Dedifferentiated amniotic fluid mesenchymal stem cell (primary cell): ENCODE measurements at regions not wholly inside any gene's neighbourhood (a gene's known extent, or its start where the extent isn't known, plus 50 kb on each side); places are given as distances from the start of the nearest gene placed in this dataset.

Source experiments
- DNase-seq: peaks from one replicate; pipeline ENCODE4 v3.0.0-alpha.2; 2016; ENCODE audit errors: extremely low spot score

DNA sequence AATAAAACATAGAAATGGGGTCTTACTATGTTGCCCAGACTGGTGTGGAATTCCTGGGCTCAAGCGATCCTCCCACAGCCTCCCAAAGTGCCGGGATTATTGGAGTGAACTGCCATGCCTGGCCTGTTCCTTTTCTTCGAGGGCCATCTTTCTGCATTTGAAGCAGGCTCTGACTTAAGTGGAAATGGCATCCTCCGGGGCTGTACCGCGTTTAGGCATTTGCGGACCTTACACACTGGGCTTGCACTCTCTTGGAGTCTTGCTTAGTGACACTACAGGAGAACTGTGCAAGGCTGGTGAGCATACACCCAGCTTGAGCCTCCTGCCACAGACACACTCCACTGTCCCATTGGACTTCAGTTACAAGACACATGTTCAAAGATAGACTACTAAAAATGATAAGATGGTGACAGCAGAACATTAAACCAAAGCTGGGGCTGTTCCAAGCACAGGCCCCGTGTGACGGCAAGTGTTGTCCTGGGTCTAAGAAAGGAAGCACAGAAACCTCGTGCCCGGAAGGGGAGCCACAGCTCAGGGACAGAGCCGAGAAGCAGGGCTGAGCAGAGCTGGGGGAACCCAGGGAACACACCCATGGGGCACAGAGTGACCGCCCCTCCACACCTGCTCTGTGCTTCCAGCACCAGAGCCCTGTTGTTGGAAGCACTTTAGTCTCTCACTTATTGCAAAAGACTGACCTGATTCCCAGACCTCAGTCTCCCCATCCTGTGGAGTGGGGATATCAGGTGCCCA lies 59.0 kb upstream of the SHANK2 start:
- no peak for DNase-seq

DNA sequence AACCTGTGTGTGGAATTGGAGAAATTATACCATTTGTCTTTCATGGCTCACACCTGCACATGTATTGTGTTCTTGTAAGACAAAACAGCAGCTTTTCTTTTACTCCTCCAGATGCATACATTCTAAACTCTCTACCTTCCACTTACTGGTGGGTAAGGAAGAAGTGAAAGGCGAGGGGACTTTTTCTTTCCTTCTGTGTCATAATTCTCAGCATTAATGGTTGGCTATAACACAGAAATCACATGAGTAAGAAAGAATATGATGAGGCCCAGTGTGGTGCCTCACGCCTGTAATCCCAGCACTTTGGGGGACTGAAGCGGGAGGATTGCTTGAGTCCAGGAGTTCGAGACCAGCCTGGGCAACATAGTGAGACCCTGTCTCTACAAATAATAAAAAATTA lies 57.8 kb upstream of the SHANK2 start:
- no peak for DNase-seq

DNA sequence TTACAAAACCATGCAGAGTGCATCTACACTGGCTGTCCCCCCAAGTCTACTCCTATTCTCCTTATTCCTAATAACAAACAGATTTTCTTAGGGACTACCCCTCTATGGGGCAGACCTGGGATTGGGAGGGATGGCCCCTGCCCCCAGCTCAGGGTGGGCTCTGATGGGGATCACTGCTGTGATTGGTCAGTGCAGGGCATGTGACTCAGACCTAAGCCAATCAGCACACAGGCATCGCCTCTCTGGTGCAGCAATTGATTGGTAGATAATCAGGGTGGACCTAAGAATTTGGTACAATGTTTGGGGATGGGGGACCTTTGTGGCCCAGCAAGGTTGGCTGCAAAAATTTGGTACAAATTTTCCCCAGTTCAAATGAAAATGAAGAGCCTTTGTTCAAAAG lies 57.2 kb upstream of the SHANK2 start:
- no peak for DNase-seq

DNA sequence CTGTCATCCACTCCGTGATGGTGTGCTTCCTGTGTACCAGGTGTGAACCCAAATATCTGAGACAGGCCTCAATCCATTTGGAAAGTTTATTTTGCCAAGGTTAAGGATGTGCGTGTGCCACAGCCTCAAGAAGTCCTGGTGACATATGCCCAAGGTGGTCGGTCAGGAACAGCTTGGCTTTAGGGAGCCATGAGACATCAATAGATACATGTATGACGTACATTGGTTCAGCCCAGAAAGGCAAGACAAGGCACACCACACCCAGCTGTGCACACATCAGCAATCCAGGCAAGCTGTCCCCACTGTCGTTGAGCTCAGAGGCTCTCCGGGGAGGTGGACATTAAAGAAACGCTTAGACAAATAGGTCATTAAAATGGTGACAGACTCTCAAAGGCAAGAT lies 56.8 kb upstream of the SHANK2 start:
- DNase-seq: no peak

DNA sequence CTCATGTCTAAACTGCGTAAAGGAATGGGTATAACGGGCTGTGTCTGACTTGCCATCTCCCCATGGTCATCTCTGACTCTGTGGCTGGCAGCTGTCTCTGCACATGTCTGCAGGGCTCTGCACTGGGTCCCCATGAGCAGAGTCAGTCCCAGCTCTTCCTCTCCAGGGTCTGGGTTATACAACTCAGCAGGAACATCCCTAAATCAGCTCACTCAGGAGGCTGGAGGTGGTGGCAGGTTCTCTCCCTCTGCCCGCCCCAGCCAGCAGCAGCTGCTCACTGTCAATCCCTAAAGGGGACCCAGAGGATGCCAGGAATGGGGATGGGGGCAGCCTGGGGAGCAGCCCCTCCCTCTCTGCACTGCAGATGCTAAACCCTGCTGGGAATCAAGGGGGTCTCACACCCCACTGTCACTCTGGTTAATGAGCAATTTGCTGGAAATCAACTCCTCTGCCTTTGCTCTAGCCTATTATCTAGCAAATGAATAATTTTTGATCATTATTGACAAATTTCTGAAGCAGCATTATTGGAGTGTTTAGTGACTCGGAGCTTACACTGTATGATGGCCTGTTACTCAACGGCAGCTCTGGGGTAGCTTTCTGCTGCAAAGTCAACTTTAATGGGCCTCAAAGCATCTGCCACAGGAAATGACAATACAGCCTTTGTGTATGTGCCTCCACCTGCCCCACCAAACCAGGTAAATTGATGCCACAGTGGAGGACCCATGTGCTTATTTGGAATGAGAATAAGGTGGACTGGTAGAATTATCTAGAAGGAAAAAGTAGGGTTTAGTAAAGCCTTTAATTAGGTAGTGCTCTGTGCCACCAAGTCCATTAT lies 55.7 kb upstream of the SHANK2 start:
- no peak for DNase-seq

DNA sequence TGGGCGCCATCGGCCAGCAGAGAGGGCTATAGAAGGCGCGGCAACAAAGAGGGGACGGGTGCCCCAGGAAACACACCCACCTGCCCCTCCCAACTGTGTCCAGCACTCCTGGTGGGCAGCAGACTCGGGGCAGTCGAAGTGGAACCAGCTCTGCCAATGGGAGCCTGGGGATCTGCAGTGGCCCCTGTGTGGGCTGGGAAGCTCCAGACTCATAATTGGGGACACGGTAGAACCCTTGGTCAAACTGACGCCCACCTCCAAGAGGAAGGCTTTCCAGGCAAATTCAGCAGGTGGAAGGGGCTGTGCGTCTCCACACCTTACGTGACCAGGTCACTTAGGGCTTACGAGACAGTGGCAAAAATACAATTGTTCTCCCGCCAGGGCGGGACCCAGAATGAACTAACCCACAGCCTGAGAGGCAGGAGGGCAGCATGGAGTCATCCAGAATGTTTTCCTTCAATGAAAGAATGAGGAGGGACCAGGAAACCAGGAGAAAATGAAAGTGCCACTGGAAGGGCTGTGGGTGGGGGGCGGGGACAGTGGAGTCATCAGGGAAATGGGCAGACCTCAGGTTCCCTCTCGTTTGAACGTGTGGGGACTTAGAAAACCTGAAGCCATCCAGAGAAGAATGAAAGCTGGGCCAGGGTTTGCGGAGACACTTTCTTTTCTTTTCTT lies 53.2 kb upstream of the SHANK2 start:
- DNase-seq: no peak

DNA sequence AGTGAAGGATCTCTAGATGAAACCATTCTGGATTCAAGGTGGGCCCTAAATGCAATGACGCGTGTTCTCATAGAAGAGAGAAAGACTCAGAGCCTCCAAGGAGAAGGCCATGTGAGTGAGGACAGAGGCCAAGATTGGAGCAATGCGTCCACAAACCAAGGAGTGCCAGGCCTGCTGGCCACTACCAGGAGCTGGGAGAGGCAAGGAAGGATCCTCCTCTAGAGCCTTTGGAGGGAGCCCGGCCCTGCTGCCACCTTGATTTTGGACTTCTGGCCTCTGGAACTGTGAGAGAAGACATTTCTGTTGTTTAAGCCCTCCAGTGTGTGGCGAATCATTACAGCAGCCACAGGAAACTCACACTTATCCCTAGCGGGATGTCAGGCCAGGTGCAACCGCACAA lies 52.7 kb upstream of the SHANK2 start:
- DNase-seq: no peak

DNA sequence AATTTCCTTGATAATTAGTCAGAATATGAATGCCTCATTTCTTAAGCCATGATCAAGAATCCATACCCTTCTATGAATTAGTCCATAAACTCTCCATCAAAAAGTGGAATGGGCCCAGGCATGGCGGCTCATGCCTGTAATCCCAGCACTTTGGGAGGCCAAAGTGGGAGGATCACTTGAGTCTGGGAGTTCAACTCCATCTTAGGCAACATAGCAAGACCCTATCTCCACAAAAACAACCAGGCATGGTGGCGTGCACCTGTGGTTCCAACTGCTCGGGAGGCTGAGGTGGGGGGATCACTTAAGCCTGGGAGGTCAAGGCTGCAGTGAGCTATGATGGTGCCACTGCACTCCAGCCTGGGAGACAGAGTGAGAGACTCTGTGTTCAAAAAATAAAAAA lies 52.1 kb upstream of the SHANK2 start:
- no peak for DNase-seq

DNA sequence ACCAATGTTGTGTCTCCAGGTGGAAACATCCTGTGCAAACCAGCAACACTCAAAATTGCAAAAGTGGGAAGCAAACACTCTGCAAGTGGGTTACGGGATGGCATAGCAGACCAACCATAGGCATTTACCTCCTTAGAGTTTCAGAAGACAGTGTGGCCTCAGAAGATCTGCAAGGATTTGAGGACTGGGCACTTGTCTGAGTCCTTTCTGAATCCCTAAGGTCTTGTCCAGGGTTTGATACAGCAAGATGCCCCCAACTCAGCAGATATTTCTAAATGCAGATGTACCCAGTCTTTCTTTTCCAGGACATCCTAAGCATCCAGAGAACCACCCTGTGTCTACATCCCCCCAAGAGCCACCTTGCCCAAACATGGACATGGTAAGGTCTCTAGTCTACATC lies 51.7 kb upstream of the SHANK2 start:
- DNase-seq: no peak

DNA sequence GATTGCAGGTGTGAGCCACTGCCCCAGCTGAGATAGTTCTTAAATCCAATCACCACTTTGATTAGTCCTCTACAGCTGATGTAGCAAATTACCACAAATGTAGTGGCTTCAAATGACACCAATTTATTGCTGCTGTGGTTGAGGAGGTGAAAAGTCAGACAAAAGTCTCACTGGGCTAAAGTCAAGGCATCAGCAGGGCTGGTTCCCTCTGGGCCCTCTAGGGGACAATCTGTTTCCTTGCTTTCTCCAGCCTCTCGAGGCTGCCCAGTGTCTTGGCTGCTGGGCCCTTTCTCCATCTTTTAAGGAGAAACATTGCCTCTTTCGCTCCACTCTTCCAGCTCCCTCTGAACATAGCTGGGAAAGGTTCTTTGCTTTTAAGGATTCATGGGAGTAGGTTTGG lies 50.5 kb upstream of the SHANK2 start:
- no peak for DNase-seq

DNA sequence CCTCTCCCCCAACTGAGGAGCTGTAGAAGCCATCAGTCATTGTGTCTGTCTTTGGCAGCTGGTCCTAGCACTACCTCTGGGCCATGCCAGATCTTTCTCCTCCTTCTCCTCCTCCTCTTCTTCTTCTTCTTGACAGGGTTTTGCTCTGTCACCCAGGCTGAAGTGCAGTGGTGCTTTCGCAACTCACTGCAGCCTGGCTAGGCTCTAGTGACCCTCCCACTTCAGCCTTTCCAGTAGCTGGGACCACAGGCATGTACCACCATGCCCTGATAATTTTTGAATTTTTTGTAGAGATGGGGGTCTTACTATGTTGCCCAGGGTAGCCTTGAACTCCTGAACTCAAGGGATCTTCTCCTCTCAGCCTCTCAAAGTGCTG lies 50.1 kb upstream of the SHANK2 start:
- DNase-seq: no peak
